ENCODE measurements at regions not wholly inside any gene's neighbourhood (a gene's known extent, or its start where the extent isn't known, plus 50 kb on each side); places are given as distances from the start of the nearest gene placed in this dataset.
A peak's percentile ranks its signal among the peaks of the same experiment; 100 is the strongest.
"Not testable (repeated sequence)": the region's sequence is repeated elsewhere in the genome, so short reads cannot be mapped to it uniquely, and the experiment has no call there.

GRCh38 chr7:29619111-29619510 is 55.5 kb downstream of the PRR15 start:
- Histone ChIP-seq H3K27ac (no peak overlapping the region), H3K9me3 (ENCODE audit: low read depth, low read length) (no peaks in the 10 kb centered on the region), H3K36me3 (ENCODE audit: insufficient read depth, low read length) (no peaks in the 10 kb centered on the region), H3K4me3 (no peak overlapping the region), H3K9ac (ENCODE audit: insufficient read length) (no peak overlapping the region)
- DNase-seq (ENCODE audit: low read depth, low spot score), result no peak
- TF ChIP-seq EZH2 (IDR thresholded peaks at IDR 0.05) (no peak), FOXP2 (optimal IDR thresholded peaks at IDR 0.05; ENCODE audit: control extremely low read depth, extremely low read length, insufficient read depth) (no peak), POLR2AphosphoS5 (IDR thresholded peaks at IDR 0.05; ENCODE audit: borderline replicate concordance, low read depth, low read length) (no peak)

- Histone ChIP-seq H3K9ac (ENCODE audit: insufficient read length) (no peak overlapping the region), H3K9me3 (ENCODE audit: low read depth, low read length) (no peaks in the 10 kb centered on the region), H3K27ac (no peak overlapping the region), H3K36me3 (ENCODE audit: insufficient read depth, low read length) (no peaks in the 10 kb centered on the region), H3K4me3 (no peak overlapping the region)
- no peak for TF ChIP-seq POLR2AphosphoS5 (IDR thresholded peaks at IDR 0.05; ENCODE audit: borderline replicate concordance, low read depth, low read length)
- no peak for TF ChIP-seq EZH2 (IDR thresholded peaks at IDR 0.05)
- TF ChIP-seq FOXP2 (optimal IDR thresholded peaks at IDR 0.05; ENCODE audit: control extremely low read depth, extremely low read length, insufficient read depth), result no peak
- DNase-seq (ENCODE audit: low read depth, low spot score), result no peak
Measured at GRCh38 chr7:29619848-29620555, 56.4 kb downstream of the PRR15 start.

- H3K27ac ChIP-seq, result no peak overlapping the region
- no peak for TF ChIP-seq EZH2 (IDR thresholded peaks at IDR 0.05)
- no peak for TF ChIP-seq FOXP2 (optimal IDR thresholded peaks at IDR 0.05; ENCODE audit: control extremely low read depth, extremely low read length, insufficient read depth)
- no peak for TF ChIP-seq POLR2AphosphoS5 (IDR thresholded peaks at IDR 0.05; ENCODE audit: borderline replicate concordance, low read depth, low read length)
- no peaks in the 10 kb centered on the region for H3K9me3 ChIP-seq (ENCODE audit: low read depth, low read length)
- H3K4me3 ChIP-seq, result no peak overlapping the region
- no peaks in the 10 kb centered on the region for H3K36me3 ChIP-seq (ENCODE audit: insufficient read depth, low read length)
- no peak for DNase-seq (ENCODE audit: low read depth, low spot score)
- no peak overlapping the region for H3K9ac ChIP-seq (ENCODE audit: insufficient read length)
Measured at GRCh38 chr7:29620556-29620930, 56.9 kb downstream of the PRR15 start.

- H3K27ac ChIP-seq, result no peak overlapping the region; the same call in 1 of the 2 replicates
- no peaks in the 10 kb centered on the region for H3K36me3 ChIP-seq (ENCODE audit: insufficient read depth, low read length)
- H3K9ac ChIP-seq (ENCODE audit: insufficient read length), result no peak overlapping the region
- no peak for TF ChIP-seq FOXP2 (optimal IDR thresholded peaks at IDR 0.05; ENCODE audit: control extremely low read depth, extremely low read length, insufficient read depth)
- no peak for TF ChIP-seq EZH2 (IDR thresholded peaks at IDR 0.05)
- no peak for TF ChIP-seq POLR2AphosphoS5 (IDR thresholded peaks at IDR 0.05; ENCODE audit: borderline replicate concordance, low read depth, low read length)
- H3K4me3 ChIP-seq, result no peak overlapping the region
- no peak for DNase-seq (ENCODE audit: low read depth, low spot score)
- H3K9me3 ChIP-seq (ENCODE audit: low read depth, low read length), result no peaks in the 10 kb centered on the region
Measured at GRCh38 chr7:29622335-29623265, 59.0 kb downstream of the PRR15 start.

- peak; percentile 37 for DNase-seq (ENCODE audit: low read depth, low spot score)
- Histone ChIP-seq H3K9me3 (ENCODE audit: low read depth, low read length) (no peaks in the 10 kb centered on the region), H3K9ac (ENCODE audit: insufficient read length) (no peak overlapping the region), H3K4me3 (no peak overlapping the region), H3K27ac (no peak overlapping the region), H3K36me3 (ENCODE audit: insufficient read depth, low read length) (no peaks in the 10 kb centered on the region)
- no peak for TF ChIP-seq EZH2 (IDR thresholded peaks at IDR 0.05)
- TF ChIP-seq POLR2AphosphoS5 (IDR thresholded peaks at IDR 0.05; ENCODE audit: borderline replicate concordance, low read depth, low read length), result no peak
- no peak for TF ChIP-seq FOXP2 (optimal IDR thresholded peaks at IDR 0.05; ENCODE audit: control extremely low read depth, extremely low read length, insufficient read depth)
Measured at GRCh38 chr7:29623973-29624372, 60.3 kb downstream of the PRR15 start.

- no peak overlapping the region for H3K27ac ChIP-seq
- H3K9me3 ChIP-seq (ENCODE audit: low read depth, low read length), result no peaks in the 10 kb centered on the region
- no peak overlapping the region for H3K9ac ChIP-seq (ENCODE audit: insufficient read length)
- no peak overlapping the region for H3K4me3 ChIP-seq
- DNase-seq (ENCODE audit: low read depth, low spot score), result no peak
- H3K36me3 ChIP-seq (ENCODE audit: insufficient read depth, low read length), result no peaks in the 10 kb centered on the region
- TF ChIP-seq FOXP2 (optimal IDR thresholded peaks at IDR 0.05; ENCODE audit: control extremely low read depth, extremely low read length, insufficient read depth) (no peak), POLR2AphosphoS5 (IDR thresholded peaks at IDR 0.05; ENCODE audit: borderline replicate concordance, low read depth, low read length) (no peak), EZH2 (IDR thresholded peaks at IDR 0.05) (no peak)
Measured at GRCh38 chr7:29626730-29627129, 63.1 kb downstream of the PRR15 start.

- Histone ChIP-seq H3K4me3 (no peak overlapping the region), H3K9me3 (ENCODE audit: low read depth, low read length) (no peaks in the 10 kb centered on the region), H3K36me3 (ENCODE audit: insufficient read depth, low read length) (no peaks in the 10 kb centered on the region), H3K9ac (ENCODE audit: insufficient read length) (no peak overlapping the region), H3K27ac (no peak overlapping the region)
- TF ChIP-seq POLR2AphosphoS5 (IDR thresholded peaks at IDR 0.05; ENCODE audit: borderline replicate concordance, low read depth, low read length), result no peak
- no peak for TF ChIP-seq EZH2 (IDR thresholded peaks at IDR 0.05)
- TF ChIP-seq FOXP2 (optimal IDR thresholded peaks at IDR 0.05; ENCODE audit: control extremely low read depth, extremely low read length, insufficient read depth), result no peak
- no peak for DNase-seq (ENCODE audit: low read depth, low spot score)
Measured at GRCh38 chr7:29627631-29628030, 64.0 kb downstream of the PRR15 start.

GRCh38 chr7:29629507-29629906 is 65.9 kb downstream of the PRR15 start:
- DNase-seq (ENCODE audit: low read depth, low spot score), result no peak
- H3K9ac ChIP-seq (ENCODE audit: insufficient read length), result no peak overlapping the region
- H3K36me3 ChIP-seq (ENCODE audit: insufficient read depth, low read length), result no peaks in the 10 kb centered on the region
- no peaks in the 10 kb centered on the region for H3K9me3 ChIP-seq (ENCODE audit: low read depth, low read length)
- no peak for TF ChIP-seq FOXP2 (optimal IDR thresholded peaks at IDR 0.05; ENCODE audit: control extremely low read depth, extremely low read length, insufficient read depth)
- no peak for TF ChIP-seq EZH2 (IDR thresholded peaks at IDR 0.05)
- no peak for TF ChIP-seq POLR2AphosphoS5 (IDR thresholded peaks at IDR 0.05; ENCODE audit: borderline replicate concordance, low read depth, low read length)
- no peak overlapping the region for H3K4me3 ChIP-seq
- H3K27ac ChIP-seq, result no peak overlapping the region

- H3K4me3 ChIP-seq; H3K9ac ChIP-seq (ENCODE audit: insufficient read length); H3K9me3 ChIP-seq (ENCODE audit: low read depth, low read length); H3K27ac ChIP-seq; DNase-seq (ENCODE audit: low read depth, low spot score); H3K36me3 ChIP-seq (ENCODE audit: insufficient read depth, low read length): not testable (repeated sequence)
Measured at GRCh38 chr7:29635067-29636008, 71.7 kb downstream of the PRR15 start.

All from SK-N-MC (cell line).